HG02759 (cell line): ENCODE measurements at regions not wholly inside any gene's neighbourhood (a gene's known extent, or its start where the extent isn't known, plus 50 kb on each side); places are given as distances from the start of the nearest gene placed in this dataset.
"Not testable (repeated sequence)": the region's sequence is repeated elsewhere in the genome, so short reads cannot be mapped to it uniquely, and the experiment has no call there.

ENCODE experiments used
- ATAC-seq: cut with Tn5 transposase; IDR thresholded peaks from one replicate; pipeline ENCODE4 v1.9.1; 2021; ENCODE audit warnings: mild to moderate bottlenecking, moderate library complexity; ENCODE audit not compliant: unreplicated experiment

DNA sequence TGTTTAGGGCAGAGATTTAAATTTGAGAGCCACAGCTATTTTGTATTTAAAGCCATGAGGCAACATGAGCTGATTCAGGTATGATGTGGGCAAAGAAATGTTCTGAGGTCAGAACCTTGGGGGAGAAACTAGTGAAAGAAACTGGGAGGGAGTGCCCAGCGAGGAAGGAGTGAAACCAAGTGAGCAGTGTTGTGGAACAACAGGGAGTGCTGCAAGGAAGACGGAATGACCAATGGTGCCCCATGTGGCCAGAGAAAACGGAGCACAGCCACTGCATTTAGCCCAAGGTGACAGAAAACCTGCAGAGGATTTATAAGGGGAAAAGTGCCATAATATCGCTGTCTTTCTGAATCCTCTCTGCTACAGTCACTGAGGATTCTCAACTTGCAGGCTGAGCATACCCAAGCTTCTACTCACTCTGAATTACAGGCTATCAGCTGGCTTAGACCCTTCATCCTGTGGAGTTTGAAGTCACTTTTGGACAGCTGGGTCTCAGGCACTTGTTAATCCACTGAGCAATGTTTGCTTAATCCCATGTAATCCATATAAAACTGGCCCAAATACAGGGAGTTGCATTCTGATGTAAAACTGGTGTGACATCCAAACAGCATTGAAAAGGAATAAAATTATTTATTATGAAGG lies 777.3 kb downstream of the CCSER2 start:
- ATAC-seq = no peak

DNA sequence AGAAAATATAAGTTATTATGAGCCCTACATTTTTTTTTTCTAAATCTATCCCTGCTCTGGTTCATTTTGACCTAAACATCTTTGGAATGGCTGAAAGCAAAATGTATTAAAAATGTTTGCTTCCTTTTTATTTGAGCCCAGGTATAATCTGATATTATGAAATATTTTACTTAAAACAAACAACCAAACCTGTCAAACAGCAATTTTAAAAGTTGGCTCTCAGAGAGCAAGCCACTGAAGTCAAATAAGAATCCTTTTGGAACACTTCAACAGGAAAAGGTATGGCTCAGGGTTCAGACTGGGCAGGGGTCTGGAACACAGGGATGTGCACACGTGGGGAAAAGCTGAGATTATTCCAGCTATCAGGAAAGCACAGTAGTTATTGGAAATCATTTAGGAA lies 782.9 kb downstream of the CCSER2 start:
- ATAC-seq = no peak

DNA sequence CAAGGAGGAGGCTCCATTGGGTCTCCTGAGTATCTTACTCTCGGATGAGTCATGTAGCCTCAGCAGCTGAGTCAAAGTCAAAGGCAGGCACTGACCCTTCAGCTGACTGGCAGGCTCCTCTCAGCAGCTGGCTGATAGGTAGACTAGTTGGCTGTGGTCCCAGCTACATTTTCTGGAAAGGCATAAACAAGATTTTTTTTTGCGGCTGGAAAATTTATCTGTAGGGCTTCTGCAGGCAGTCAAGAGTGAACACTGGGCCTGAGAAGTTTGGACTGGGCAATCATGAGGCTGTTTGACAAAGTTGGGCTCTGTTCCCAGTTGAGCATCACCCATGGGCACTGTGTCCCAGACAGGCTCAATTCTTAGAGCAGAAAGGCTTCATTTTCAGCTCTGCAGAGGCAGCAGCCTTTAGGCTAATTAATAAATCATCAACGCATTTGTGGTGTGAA lies 796.2 kb downstream of the CCSER2 start:
- ATAC-seq = no peak

DNA sequence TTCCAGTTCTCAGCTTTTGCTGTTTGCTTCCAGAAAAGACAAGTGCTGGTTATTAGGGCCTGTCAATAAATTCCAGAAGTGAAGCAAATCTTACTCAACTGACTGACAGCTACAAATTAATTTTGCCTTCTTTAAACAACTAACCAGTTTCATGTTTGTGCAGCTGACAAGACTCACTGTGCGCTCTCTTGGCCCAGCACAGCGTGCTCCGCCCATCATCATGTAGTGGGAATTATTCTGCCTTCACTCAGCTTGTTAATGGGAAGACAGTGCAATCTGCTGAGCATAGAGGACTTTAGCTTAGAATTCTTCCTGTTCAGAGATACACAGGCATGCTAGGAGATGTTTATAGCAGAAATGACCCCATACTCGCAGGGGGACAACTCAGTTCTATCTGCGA lies 808.9 kb downstream of the CCSER2 start:
- no peak for ATAC-seq

DNA sequence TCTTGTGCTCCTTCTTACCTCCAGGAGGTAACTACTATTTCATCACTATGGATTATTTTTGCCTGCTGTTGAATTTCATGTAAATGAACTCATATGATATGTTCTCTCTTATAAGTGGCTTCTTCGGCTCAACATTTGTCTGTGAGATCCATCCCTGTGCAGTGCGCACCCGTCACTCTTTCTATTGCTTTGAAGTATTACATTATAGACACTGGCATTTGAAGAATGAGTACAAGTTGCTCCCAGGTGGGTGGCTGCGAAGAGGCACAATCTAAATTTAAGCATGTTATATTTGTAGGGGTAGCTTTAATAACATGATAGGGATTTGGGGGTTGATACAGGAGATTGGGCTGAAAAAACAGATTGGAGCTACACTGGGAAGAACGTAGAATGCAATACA lies 809.7 kb downstream of the CCSER2 start:
- ATAC-seq = no peak

DNA sequence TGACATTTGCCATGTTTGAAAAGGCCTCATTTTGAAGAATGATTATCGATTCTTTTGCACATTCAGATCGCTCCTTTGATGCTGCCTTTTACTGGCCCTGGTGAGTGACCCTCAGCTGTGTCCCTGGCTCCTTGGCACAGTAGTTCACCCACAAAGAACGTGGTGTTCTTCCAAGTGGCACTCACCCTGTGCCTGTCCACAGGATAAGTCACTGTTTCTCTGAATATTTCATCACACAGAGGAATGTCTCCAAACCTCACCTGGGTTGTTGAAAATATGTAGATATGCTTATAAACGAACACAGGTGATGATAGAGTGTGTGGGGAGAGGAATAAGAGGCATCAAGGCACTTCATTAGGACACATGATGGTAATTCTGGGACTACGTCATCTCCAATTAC lies 810.7 kb downstream of the CCSER2 start:
- ATAC-seq = no peak

DNA sequence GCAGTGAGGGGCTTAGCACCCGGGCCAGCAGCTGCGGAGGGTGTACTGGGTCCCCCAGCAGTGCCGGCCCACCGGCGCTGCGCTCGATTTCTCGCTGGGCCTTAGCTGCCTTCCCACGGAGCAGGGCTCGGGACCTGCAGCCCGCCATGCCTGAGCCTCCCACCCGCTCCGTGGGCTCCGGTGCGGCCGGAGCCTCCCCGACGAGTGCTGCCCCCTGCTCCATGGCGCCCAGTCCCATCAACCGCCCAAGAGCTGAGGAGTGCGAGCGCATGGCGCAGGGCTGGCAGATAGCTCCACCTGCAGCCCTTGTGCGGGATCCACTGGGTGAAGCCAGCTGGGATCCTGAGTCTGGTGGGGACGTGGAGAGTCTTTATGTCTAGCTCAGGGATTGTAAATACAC lies 813.1 kb downstream of the CCSER2 start:
- not testable (repeated sequence) for ATAC-seq

DNA sequence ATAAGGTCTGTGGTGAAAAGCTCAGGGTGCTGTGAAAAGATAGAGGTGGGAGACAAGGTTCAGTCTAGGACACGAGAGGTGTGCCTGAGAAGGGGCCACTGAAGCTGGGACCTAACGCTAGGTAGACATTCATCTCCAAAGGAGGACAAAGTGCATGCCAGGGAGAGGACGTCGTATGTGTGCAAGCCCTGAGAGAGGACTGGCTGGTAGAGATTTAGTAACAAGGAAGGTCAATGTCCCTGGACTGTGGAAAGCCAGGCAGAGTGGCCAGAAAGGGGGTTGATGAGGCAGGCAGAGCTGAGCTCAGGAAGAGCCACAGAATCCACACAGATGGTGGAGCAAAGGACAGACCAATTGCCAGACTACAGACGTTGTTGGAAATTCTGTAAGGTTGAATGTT lies 817.6 kb downstream of the CCSER2 start:
- ATAC-seq = no peak

DNA sequence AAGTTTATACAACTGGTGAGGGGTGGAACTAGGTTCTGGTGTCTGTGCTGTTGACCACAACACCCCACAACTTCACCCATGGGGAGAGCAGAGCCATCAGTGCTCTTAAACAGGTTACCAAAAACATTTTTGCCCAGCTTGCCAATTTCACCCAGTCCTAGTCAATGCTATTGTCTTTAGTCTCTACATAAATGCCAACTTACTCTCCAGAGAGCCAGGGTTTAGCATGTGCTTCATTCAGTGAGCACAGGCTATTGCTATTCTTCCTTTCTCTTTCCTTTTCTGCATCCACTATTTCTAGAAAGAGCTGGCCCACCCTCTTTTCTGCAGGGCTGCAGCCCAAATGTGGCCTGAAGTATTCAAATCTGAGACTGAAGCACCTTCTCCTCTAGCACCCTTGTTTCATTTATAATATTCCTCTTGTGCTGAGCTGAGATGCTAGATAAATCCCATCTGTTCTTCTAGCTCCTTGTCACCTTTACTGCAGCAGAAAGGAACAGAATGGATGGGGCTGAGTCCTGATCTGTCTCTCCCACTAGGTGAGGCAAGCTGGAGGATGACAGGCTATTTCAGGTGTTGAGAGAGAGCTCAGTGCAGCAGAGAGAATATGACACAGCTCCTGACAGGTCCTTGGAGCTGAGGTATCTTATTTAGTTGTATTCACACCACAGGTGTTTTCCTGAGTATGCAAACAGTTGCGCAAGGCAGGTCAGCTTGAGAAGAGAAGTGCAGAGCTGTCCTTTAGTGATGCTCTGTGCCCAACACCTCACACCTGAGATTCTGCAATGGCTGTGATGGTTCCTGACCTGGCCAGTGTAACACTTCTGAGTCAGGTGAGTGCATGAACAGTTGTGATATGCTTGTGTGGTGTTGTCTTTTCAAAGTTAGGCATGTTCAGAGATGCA lies 819.2 kb downstream of the CCSER2 start:
- no peak for ATAC-seq

DNA sequence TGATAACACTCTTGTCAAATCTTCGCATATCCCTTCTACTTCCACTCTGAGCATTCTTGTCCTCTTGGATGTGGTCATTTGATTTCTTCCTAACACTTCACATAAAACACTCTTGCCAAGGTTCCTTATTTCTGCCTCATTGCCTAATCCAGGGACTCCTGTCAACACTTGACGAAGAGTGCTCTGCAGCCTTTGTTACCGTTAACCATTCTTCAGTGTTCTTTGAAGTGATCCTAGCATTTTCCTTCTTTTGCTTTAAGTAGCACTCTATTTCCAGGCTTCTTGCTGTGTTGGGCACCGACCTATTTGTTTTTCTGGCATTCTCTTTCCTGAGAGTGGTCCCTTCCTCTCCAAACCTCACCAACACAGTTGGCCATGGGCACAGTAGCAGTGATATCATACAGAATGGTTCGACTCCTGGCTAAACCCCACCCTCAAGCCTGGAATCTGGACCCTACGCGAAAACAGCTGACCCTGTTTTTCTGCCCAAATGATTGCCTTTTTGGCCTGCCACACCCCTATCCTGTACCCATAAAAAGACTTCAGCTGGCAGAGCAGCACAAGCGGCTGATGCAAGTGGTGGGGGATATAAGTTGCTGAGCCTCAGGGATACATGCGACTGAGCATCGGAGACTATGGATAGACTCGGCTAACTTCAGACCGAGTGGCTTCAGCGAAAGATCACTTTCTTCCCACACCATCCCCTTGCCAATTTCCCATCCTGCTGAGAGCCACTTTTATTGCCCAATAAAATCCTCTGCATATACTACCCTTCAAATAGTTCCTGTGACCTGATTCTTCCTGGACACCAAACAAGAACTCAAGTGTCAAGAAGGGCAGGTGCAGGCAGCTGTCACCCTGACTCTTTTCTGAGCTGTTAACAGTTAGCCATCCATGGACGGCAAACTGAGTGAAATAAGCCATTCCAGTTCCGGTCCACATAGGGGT lies 820.6 kb downstream of the CCSER2 start:
- ATAC-seq = no peak

DNA sequence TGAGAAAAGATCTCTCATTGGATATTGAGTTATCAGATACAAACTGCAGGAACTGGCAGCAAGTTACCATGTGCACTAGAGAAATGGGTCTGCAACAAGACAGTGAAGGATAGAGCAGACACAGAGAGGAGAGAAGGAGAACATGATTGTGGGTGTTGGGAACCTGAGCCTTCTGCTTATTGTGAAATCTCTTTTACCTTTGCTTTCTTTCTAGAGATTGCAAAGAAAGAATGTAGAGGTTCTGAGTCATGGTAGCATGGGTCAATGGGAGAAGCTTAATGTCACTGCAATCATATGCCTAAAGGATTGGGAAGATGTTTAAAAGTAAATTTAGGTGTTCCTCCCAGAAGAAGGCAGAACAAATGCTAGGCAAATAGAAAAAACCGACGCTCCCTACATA lies 821.4 kb downstream of the CCSER2 start:
- no peak for ATAC-seq

DNA sequence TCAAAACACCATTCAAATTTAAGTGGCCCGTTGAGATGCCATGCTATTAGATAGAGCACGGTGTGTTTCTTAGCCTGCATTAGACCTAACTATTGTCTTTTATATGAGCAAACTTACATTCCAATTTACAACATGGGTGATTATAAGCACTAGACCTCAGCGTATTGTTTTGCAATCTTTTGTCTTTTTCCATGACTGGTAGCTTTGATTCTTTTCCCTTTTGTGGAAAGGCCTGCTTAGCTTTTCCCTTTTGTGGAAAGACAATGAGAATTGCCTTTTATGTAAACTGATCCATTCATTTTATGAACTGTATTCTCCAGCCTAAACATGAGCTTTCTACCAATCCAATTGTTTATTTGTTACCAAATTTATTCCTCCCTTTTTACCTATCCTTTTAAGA lies 823.1 kb downstream of the CCSER2 start:
- no peak for ATAC-seq

DNA sequence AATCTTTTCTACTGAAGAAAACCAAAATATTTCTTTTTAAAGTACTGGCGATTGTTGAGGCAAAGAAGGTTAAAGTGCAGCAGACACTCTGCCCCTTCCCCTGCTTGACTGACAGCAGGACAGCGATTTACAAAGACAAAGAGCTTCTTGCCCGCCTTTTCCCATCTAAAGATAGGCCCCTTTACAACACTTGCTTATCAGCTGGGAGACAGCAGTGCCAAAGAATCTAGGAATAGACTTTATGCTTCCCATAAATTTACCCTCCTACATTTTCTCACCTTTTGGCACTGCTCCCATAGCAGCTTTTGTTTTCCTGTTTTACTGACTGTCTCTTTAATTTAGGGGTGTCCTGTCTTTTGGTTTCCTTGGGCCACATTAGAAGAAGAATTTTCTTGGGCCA lies 824.1 kb downstream of the CCSER2 start:
- no peak for ATAC-seq

DNA sequence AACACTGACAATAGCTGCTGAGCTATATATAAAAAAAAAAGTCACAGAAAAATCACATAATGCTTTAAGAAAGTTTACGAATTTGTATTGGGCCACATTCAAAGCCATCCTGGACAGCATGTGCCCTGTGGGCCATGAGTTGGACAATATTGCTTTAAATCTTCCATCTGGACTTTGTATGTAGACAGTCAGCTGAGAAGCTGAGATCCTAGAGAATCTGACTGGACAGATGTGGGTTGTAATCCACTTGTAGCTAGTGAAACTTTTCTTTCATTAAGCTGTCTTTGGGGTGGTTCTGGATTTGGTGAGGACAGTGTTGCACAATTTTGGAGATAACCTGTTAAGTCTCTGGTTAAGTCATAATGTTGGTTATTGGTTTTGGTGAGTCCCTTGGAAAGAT lies 824.5 kb downstream of the CCSER2 start:
- ATAC-seq = no peak

DNA sequence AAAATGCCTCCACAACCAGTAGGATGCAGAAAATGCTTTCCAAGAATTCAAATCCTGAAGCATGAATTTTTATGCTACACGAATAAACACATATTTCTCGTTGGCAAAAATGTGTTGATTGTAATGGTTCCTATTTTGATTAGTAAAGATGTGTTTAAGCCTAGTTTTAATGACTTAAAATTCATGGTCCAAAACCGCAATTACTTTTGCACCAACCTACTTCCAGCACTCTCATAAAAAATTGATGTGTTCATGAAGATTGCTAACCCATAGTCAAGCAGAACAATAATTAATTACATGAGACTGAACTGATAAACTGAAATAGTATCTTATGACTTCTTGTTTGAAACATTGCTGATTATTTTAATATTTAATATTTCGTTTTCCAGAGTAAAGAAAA lies 828.8 kb downstream of the CCSER2 start:
- ATAC-seq = no peak

DNA sequence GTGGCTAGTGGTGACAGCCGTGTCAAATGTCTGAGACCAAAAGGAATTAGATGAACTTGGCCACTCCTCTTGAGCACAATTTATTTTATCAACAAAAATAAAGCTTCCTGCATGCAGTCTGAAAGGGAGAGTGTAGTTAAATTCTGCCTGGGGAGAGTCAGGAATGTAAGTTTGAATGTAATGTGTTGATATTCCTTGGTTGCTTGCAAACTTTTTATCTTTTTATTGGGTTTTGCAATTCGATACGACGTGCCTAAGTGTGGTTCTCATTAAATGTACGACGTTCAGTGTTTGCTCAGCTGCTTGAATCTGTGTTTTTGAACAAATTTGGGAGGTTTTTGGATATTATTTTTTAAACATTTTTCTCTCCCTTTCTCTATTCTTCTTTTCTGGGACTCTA lies 839.9 kb downstream of the CCSER2 start:
- no peak for ATAC-seq

DNA sequence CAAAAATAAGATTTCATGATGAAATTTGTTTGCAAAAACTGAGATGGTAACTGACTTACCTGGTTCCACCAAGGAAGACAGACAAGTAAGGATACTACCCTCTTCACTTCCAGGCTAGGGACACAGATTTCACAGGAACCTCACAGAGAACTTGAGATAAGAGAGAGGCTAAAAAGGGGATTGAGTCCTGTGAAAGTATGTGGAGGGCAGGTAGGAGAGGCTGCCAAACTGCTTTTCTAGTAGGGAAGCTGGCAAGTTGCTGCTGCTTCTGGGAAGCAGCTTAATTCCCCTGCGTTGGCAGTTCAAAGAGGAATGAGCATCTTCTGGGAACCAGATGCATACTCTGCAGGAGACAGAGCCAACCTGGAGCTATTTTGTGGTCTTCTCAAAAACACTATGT lies 841.6 kb downstream of the CCSER2 start:
- no peak for ATAC-seq

DNA sequence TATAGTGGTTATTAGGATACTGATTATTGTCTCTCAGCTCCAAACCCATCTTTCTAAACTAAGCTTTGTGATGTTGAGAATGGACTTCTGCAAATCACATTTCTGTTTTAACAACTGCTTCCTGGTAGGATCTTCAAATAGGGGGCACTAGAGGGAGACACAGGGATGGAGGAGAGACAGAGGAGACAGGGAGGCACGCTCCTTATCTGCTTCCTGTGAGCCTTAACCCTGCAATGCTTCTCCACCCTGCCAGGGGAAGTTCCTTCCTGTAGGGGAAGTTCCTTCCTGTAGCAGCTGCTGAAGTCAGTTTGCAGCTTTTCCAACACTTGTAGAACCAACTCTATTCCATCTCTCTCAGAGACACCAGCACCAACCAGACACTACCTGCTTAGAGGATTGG lies 847.2 kb downstream of the CCSER2 start:
- ATAC-seq = no peak

DNA sequence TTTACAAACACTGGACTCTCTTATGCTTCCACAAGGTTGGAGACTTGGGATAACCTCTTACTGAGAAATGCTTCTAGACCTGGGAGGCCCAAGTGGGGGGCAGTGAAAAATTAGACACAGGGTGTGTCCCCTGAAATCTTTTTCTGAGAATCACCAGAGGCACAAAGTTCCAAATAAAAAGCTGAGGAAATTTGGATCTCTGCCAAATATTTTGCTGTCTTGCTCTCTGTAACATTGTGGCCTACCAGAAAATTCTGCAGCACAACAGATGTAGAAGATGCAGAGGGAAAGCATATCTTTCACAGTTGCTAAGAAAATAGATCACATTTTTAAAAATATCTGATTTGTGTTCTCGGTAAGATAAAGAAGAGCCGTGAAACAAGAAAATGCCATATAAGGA lies 849.4 kb downstream of the CCSER2 start:
- no peak for ATAC-seq

DNA sequence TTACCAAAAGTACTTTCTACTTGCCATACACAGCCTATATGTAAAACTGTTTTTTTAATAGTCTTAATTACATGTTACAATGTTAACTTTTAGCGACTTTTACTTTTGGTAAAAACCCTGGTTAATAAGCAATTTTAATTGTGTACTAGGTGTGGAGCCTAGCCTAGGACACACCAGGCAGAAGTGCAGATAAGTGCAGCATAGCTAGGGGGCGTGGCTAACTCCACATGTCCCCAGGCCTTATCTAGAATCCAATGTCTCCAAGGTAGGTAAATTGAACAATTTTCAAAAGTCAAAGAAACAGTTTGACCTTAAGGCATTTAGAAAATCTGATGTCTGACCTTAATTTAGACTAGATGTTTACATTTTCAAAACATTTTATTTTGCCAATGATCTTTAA lies 858.7 kb downstream of the CCSER2 start:
- no peak for ATAC-seq

DNA sequence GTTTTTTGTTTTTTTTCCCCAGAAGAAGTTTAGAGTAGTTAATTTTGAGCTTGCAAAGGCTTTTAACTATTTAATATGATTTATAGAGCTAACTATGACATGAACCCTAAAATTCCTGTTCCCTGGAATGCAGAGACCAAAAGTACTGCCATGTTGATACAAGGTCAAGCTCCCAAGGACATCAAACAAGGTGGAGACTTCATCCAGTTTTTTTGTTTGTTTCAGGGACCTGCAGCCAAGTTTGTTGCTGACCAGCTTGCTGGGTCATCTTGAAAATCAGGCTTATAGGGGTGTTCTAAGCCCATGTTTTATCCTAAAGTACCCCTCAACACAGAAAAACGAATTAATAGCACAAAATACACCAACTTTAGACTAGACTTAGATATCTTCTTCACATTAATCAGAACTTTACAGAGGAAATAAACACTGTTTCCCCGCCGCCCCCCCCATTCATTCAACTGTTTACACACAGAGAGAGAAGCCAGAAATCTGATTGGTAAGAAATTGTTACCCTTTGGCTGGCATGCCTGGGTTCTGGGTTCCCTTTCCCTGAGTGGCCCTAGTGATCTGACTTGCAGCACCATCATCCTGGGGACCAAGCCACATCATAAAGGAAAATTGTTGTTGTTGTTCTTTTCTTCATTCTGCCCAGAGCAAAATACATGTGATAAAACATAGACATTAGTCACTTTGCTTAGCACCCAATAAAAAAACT lies 860.5 kb downstream of the CCSER2 start:
- ATAC-seq = no peak
